ENCODE measurements at regions not wholly inside any gene's neighbourhood (a gene's known extent, or its start where the extent isn't known, plus 50 kb on each side); places are given as distances from the start of the nearest gene placed in this dataset.

DNA sequence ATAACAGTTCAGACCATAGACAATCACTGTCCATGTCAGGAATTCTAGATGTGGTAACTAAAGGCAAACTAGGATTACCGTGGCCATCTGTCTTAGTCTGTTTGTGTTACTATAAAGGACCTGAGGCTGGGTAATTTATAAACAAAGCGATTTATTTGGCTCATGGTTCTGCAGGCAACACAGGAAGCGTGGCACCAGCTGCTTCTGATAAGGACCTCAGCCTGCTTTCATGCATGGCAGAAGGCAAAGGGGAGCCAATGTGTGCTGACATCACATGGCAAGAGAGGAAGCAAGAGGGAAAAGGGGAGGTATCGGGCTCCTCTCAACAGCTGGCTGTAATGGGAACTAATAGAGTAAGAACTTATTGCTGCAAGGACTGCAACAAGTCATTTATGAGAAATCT is 376.7 kb downstream of the GPM6A start:
- no peak overlapping the region for H3K9ac ChIP-seq
- H3K79me2 ChIP-seq (ENCODE audit: insufficient read depth, low read depth): no peaks in the 10 kb centered on the region
- H3K36me3 ChIP-seq (ENCODE audit: insufficient read depth): no peaks in the 10 kb centered on the region
- H4K20me1 ChIP-seq (ENCODE audit: insufficient read depth): no peaks in the 10 kb centered on the region
- H3K4me1 ChIP-seq (ENCODE audit: low read depth, poor library complexity, severe bottlenecking): no peaks in the 10 kb centered on the region
- H3K4me3 ChIP-seq (IDR thresholded peaks at IDR 0.05; ENCODE audit: insufficient read depth, low read depth, low read length): no peak overlapping the region
- H3K27me3 ChIP-seq (ENCODE audit: insufficient read depth, low read depth): no peaks in the 10 kb centered on the region
- H3K27ac ChIP-seq: no peak overlapping the region
- no peak overlapping the region for H3K4me2 ChIP-seq
- TF ChIP-seq CTCF (conservative IDR thresholded peaks at IDR 0.05; ENCODE audit: low read depth, low read length): no peak
- H2AFZ ChIP-seq (ENCODE audit: low read depth): no peak overlapping the region

- Histone ChIP-seq H4K20me1 (ENCODE audit: insufficient read depth) (no peaks in the 10 kb centered on the region), H2AFZ (ENCODE audit: low read depth) (no peak overlapping the region), H3K9ac (no peak overlapping the region), H3K36me3 (ENCODE audit: insufficient read depth) (no peaks in the 10 kb centered on the region), H3K4me1 (ENCODE audit: low read depth, poor library complexity, severe bottlenecking) (no peaks in the 10 kb centered on the region), H3K4me2 (no peak overlapping the region), H3K4me3 (IDR thresholded peaks at IDR 0.05; ENCODE audit: insufficient read depth, low read depth, low read length) (no peak overlapping the region), H3K27me3 (ENCODE audit: insufficient read depth, low read depth) (no peaks in the 10 kb centered on the region), H3K27ac (no peak overlapping the region), H3K79me2 (ENCODE audit: insufficient read depth, low read depth) (no peaks in the 10 kb centered on the region)
- no peak for TF ChIP-seq CTCF (conservative IDR thresholded peaks at IDR 0.05; ENCODE audit: low read depth, low read length)
These were observed 375.9 kb downstream of the GPM6A start for GRCh38 chr4:175436196-175436595.

GRCh38 chr4:175440786-175441185 is 371.3 kb downstream of the GPM6A start:
- Histone ChIP-seq H4K20me1 (ENCODE audit: insufficient read depth) (no peaks in the 10 kb centered on the region), H2AFZ (ENCODE audit: low read depth) (no peak overlapping the region), H3K36me3 (ENCODE audit: insufficient read depth) (no peaks in the 10 kb centered on the region), H3K79me2 (ENCODE audit: insufficient read depth, low read depth) (no peaks in the 10 kb centered on the region), H3K4me1 (ENCODE audit: low read depth, poor library complexity, severe bottlenecking) (no peaks in the 10 kb centered on the region), H3K4me2 (no peak overlapping the region), H3K27me3 (ENCODE audit: insufficient read depth, low read depth) (no peaks in the 10 kb centered on the region), H3K4me3 (IDR thresholded peaks at IDR 0.05; ENCODE audit: insufficient read depth, low read depth, low read length) (no peak overlapping the region), H3K27ac (no peak overlapping the region), H3K9ac (no peak overlapping the region)
- TF ChIP-seq CTCF (conservative IDR thresholded peaks at IDR 0.05; ENCODE audit: low read depth, low read length): no peak

GRCh38 chr4:175441256-175441655 is 370.8 kb downstream of the GPM6A start:
- H3K9ac ChIP-seq: no peak overlapping the region
- no peaks in the 10 kb centered on the region for H3K27me3 ChIP-seq (ENCODE audit: insufficient read depth, low read depth)
- H3K27ac ChIP-seq: no peak overlapping the region
- H3K36me3 ChIP-seq (ENCODE audit: insufficient read depth): no peaks in the 10 kb centered on the region
- no peak overlapping the region for H3K4me3 ChIP-seq (IDR thresholded peaks at IDR 0.05; ENCODE audit: insufficient read depth, low read depth, low read length)
- H3K4me2 ChIP-seq: no peak overlapping the region
- no peak for TF ChIP-seq CTCF (conservative IDR thresholded peaks at IDR 0.05; ENCODE audit: low read depth, low read length)
- H3K79me2 ChIP-seq (ENCODE audit: insufficient read depth, low read depth): no peaks in the 10 kb centered on the region
- H3K4me1 ChIP-seq (ENCODE audit: low read depth, poor library complexity, severe bottlenecking): no peaks in the 10 kb centered on the region
- H4K20me1 ChIP-seq (ENCODE audit: insufficient read depth): no peaks in the 10 kb centered on the region
- no peak overlapping the region for H2AFZ ChIP-seq (ENCODE audit: low read depth)

- Histone ChIP-seq H3K27ac (no peak overlapping the region), H3K27me3 (ENCODE audit: insufficient read depth, low read depth) (no peaks in the 10 kb centered on the region), H2AFZ (ENCODE audit: low read depth) (no peak overlapping the region), H3K4me2 (no peak overlapping the region), H3K79me2 (ENCODE audit: insufficient read depth, low read depth) (no peaks in the 10 kb centered on the region), H3K36me3 (ENCODE audit: insufficient read depth) (no peaks in the 10 kb centered on the region), H4K20me1 (ENCODE audit: insufficient read depth) (no peaks in the 10 kb centered on the region), H3K9ac (no peak overlapping the region), H3K4me1 (ENCODE audit: low read depth, poor library complexity, severe bottlenecking) (no peaks in the 10 kb centered on the region), H3K4me3 (IDR thresholded peaks at IDR 0.05; ENCODE audit: insufficient read depth, low read depth, low read length) (no peak overlapping the region)
- TF ChIP-seq CTCF (conservative IDR thresholded peaks at IDR 0.05; ENCODE audit: low read depth, low read length): no peak
These were observed 368.5 kb downstream of the GPM6A start for GRCh38 chr4:175443547-175443946.

All from KMS-11 (cell line).